ENCODE measurements at regions not wholly inside any gene's neighbourhood (a gene's known extent, or its start where the extent isn't known, plus 50 kb on each side); places are given as distances from the start of the nearest gene placed in this dataset.

DNA sequence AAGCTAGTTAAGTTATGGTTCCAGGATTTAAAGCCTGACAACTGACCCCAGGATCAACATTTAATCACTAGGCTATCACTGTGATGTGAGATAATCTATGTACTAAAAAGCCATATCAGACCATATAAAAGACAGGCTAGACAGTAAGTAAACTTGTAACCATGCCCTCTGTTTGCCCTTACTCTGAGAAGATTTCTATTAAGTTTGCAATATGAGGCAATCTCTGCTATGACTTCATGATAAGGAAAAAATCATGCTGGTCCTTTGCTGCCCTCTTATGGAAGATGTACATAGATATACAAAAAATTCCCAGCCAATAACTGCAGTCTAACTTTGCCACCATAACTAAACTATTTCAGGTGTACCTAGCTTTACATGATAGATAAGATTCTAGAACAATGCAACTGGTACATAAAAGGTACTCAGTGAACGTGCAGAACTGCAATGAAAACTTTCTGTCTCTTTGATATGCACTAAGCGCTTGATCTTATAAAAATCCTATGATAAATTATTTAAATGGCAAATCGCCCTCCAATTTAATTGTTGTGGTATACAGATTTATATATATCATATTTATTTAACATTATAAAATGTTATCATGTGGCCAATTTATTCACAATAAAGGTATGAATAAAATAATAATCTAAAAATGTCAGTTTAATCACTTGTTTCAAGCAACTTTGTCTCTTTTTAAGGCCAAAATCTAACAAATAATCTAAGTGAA lies 70.5 kb downstream of the FAM217A start:
- Histone ChIP-seq H3K9me3 (no peaks in the 10 kb centered on the region), H3K36me3 (no peaks in the 10 kb centered on the region), H3K4me1 (peaks cover 6 to 16% (median 8%) of the 10 kb centered on the region in 4 donors), H3K27me3 (no peaks in the 10 kb centered on the region), H3K27ac (no peak overlapping the region), H3K4me3 (no peak overlapping the region)
- DNase-seq (no peak), ATAC-seq (ENCODE audit: low FRiP score in 2 of 2) (peak; percentile 74 to 92)
- TF ChIP-seq POLR2AphosphoS5 (IDR thresholded peaks at IDR 0.05) (no peak), EP300 (IDR thresholded peaks at IDR 0.05) (no peak)
- TF ChIP-seq, protein P1, sequence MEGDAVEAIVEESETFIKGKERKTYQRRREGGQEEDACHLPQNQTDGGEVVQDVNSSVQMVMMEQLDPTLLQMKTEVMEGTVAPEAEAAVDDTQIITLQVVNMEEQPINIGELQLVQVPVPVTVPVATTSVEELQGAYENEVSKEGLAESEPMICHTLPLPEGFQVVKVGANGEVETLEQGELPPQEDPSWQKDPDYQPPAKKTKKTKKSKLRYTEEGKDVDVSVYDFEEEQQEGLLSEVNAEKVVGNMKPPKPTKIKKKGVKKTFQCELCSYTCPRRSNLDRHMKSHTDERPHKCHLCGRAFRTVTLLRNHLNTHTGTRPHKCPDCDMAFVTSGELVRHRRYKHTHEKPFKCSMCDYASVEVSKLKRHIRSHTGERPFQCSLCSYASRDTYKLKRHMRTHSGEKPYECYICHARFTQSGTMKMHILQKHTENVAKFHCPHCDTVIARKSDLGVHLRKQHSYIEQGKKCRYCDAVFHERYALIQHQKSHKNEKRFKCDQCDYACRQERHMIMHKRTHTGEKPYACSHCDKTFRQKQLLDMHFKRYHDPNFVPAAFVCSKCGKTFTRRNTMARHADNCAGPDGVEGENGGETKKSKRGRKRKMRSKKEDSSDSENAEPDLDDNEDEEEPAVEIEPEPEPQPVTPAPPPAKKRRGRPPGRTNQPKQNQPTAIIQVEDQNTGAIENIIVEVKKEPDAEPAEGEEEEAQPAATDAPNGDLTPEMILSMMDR (IDR thresholded peaks at IDR 0.05): peak; percentile 24 to 73 (median 53)
- WGBS, 2 donors: 80 to 81% methylated on average over 3 of the region's 3 CpGs

DNA sequence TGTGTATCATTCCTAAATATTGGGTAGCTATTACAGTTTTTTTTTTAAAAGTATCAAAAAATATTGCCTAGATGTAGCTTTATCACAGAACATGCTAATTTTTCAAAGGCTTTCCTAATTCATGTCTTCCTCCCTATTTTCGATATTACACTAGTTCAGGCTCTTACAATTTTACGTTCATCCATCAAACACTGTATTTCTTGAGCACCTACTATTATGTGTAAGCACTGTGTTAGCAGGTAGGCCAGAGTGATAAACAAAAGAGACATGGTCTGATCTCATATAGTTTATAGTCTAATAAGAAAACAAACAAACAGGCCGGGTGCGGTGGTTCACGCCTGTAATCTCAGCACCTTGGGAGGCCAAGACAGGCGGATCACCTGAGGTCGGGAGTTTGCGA lies 69.5 kb downstream of the FAM217A start:
- no peaks in the 10 kb centered on the region for H3K27me3 ChIP-seq
- WGBS, 2 donors: 96 to 97% methylated on average over 8 of the region's 8 CpGs
- H3K27ac ChIP-seq: no peak overlapping the region
- no peaks in the 10 kb centered on the region for H3K9me3 ChIP-seq
- H3K4me1 ChIP-seq: peaks cover 6 to 16% (median 8%) of the 10 kb centered on the region in 4 donors
- peaks cover 0 to 4% (median 0%) of the 10 kb centered on the region in 4 donors for H3K36me3 ChIP-seq
- no peak overlapping the region for H3K4me3 ChIP-seq
- DNase-seq (no peak), ATAC-seq (ENCODE audit: low FRiP score in 2 of 2) (no peak)
- TF ChIP-seq POLR2A (IDR thresholded peaks at IDR 0.05): no peak
- TF ChIP-seq, protein P1 (IDR thresholded peaks at IDR 0.05): no peak
- no peak for TF ChIP-seq EP300 (IDR thresholded peaks at IDR 0.05)
- no peak for TF ChIP-seq POLR2AphosphoS5 (IDR thresholded peaks at IDR 0.05)

DNA sequence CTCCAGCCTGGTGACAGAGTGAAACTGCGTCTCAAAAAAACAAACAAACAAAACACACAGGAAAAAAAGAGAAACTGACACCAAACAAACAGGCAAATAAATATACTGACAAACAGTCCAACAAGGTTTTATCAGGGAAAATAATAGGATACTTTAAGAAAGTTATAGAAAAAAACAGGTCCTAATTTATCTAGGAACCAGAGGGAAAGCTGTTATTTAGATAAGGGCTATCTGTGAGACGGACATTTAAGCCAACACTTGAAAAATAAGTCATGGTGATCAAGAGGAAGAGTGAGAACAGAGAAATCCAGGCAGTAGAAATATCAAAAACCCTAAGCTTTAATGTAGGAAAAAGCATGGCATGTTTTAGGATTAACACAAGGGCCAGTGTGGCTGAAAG lies 68.9 kb downstream of the FAM217A start:
- Histone ChIP-seq H3K27ac (no peak overlapping the region), H3K9me3 (no peaks in the 10 kb centered on the region), H3K27me3 (no peaks in the 10 kb centered on the region), H3K4me3 (no peak overlapping the region), H3K4me1 (peaks cover 6 to 16% (median 8%) of the 10 kb centered on the region in 4 donors), H3K36me3 (peaks cover 0 to 5% (median 0%) of the 10 kb centered on the region in 4 donors)
- DNase-seq: no peak
- 68 to 76% methylated on average over 2 of the region's 2 CpGs for WGBS, 2 donors
- TF ChIP-seq POLR2A (IDR thresholded peaks at IDR 0.05) (no peak), POLR2AphosphoS5 (IDR thresholded peaks at IDR 0.05) (no peak), EP300 (IDR thresholded peaks at IDR 0.05) (no peak)
- TF ChIP-seq, protein P1 (IDR thresholded peaks at IDR 0.05): no peak
- ATAC-seq (ENCODE audit: low FRiP score in 2 of 2): no peak

DNA sequence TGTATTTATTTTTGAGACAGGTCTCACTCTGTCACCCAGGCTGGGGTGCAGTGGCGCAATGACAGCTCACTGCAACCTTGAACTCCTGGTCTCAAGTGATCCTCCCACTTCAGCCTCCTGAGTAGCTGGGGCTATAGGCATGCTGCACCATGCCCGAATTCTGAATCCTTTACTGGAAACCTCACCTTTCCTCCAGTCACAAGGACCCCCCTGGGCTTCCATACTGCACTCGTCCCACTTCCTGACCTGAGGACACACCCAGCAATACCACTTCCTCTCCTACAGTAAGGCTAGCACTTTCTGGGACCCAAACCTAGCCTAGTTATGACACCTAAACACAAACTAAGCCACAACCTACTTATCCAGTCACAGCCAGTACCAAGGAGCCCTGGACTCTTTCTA lies 68.2 kb downstream of the FAM217A start:
- peaks cover 0 to 5% (median 0%) of the 10 kb centered on the region in 4 donors for H3K36me3 ChIP-seq
- peaks cover 6 to 16% (median 8%) of the 10 kb centered on the region in 4 donors for H3K4me1 ChIP-seq
- WGBS, 2 donors: 57 to 63% methylated on average over 3 of the region's 3 CpGs
- ATAC-seq (ENCODE audit: low FRiP score in 2 of 2) (no peak), DNase-seq (no peak)
- no peaks in the 10 kb centered on the region for H3K9me3 ChIP-seq
- no peak overlapping the region for H3K4me3 ChIP-seq
- TF ChIP-seq POLR2AphosphoS5 (IDR thresholded peaks at IDR 0.05) (no peak), EP300 (IDR thresholded peaks at IDR 0.05) (no peak), POLR2A (IDR thresholded peaks at IDR 0.05) (no peak)
- TF ChIP-seq, protein P1 (IDR thresholded peaks at IDR 0.05): no peak
- H3K27ac ChIP-seq: no peak overlapping the region
- H3K27me3 ChIP-seq: no peaks in the 10 kb centered on the region

DNA sequence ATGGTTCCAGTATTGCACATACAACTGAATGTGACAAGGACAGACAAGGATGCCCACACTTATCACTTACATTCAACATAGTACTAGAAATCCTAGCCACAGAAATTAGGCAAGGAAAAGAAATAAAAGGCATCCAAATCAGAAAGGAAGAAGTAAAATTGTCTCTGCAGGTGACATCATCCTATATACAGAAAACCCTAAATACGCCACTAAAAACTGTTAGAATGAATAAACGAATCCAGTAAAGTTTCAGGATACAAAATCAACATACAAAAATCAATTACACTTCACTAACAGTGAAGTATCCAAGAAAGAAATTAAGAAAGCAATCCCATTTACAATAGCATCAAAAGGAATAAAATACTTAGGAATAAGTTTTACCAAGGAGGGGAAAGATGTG lies 66.1 kb downstream of the FAM217A start:
- WGBS, 2 donors: 73 to 94% methylated on average over 2 of the region's 2 CpGs
- H3K9me3 ChIP-seq: no peaks in the 10 kb centered on the region
- no peak overlapping the region for H3K27ac ChIP-seq
- no peak for ATAC-seq (ENCODE audit: low FRiP score in 2 of 2)
- H3K27me3 ChIP-seq: no peaks in the 10 kb centered on the region
- H3K4me1 ChIP-seq: peaks cover 20 to 34% (median 21%) of the 10 kb centered on the region in 4 donors
- no peak for TF ChIP-seq EP300 (IDR thresholded peaks at IDR 0.05)
- no peak for TF ChIP-seq POLR2AphosphoS5 (IDR thresholded peaks at IDR 0.05)
- TF ChIP-seq, protein P1 (IDR thresholded peaks at IDR 0.05): no peak
- no peak for TF ChIP-seq POLR2A (IDR thresholded peaks at IDR 0.05)
- no peak overlapping the region for H3K4me3 ChIP-seq
- DNase-seq: no peak
- peaks cover 0 to 5% (median 0%) of the 10 kb centered on the region in 4 donors for H3K36me3 ChIP-seq

Measured in upper lobe of left lung (tissue), 6 donors.